Gastroesophageal sphincter (tissue), 4 donors: ENCODE measurements at regions not wholly inside any gene's neighbourhood (a gene's known extent, or its start where the extent isn't known, plus 50 kb on each side); places are given as distances from the start of the nearest gene placed in this dataset.

Experiments
- ATAC-seq: fragments of 150-250 bp; one replicate; pipeline ENCODE4 v1.9.1; 2016; ENCODE audit warnings: mild to moderate bottlenecking, moderate library complexity
- H3K27ac ChIP-seq, 4 donors: fragments of 200-600 bp; sonication (generic) in 3 of 4; 1 replicate in 3 of 4; 2 replicates in 1 of 4; pipeline ENCODE4 v1.5.1; 2016 to 2019
- H3K27me3 ChIP-seq: fragments of 200-600 bp; sonication (generic); one replicate; pipeline ENCODE4 v1.5.1; 2019
- H3K36me3 ChIP-seq, 2 donors: fragments of 200-600 bp; sonication (generic); one replicate each; pipeline ENCODE4 v1.5.1; 2019; ENCODE audit warnings: control low read depth in 1 of 2
- H3K4me1 ChIP-seq, 3 donors: fragments of 200-600 bp; sonication (generic); 1 replicate in 2 of 3; 2 replicates in 1 of 3; pipeline ENCODE4 v1.5.1; 2016 to 2019; ENCODE audit warnings: control low read depth in 2 of 3
- H3K4me3 ChIP-seq, 2 donors: fragments of 200-600 bp; sonication (generic); one replicate each; pipeline ENCODE4 v1.5.1; 2019; ENCODE audit warnings: mild to moderate bottlenecking in 1 of 2, moderate library complexity in 1 of 2
- H3K9me3 ChIP-seq, 3 donors: fragments of 200-600 bp; sonication (generic); one replicate each; pipeline ENCODE4 v1.5.1; 2017 to 2019; ENCODE audit warnings: control low read depth in 2 of 3
- CTCF ChIP-seq, 4 experiments: fragments of 200-600 bp in 2 of 4; fragments of 450-650 bp in 2 of 4; sonication (generic) in 1 of 4; IDR thresholded peaks; one replicate each; pipeline ENCODE4 v1.5.1; 2017 to 2019; ENCODE audit warnings: antibody characterized with exemption in 4 of 4, mild to moderate bottlenecking in 2 of 4, moderate library complexity in 2 of 4
- EP300 ChIP-seq: sonication (generic); formaldehyde crosslinking; IDR thresholded peaks from one replicate; pipeline ENCODE4 v1.6.1; 2017; ENCODE audit warnings: antibody characterized with exemption, mild to moderate bottlenecking
- POLR2A ChIP-seq, 2 donors: fragments of 450-650 bp; IDR thresholded peaks; one replicate each; pipeline ENCODE4 v1.6.1; 2017; ENCODE audit warnings: antibody characterized with exemption in 2 of 2, mild to moderate bottlenecking in 2 of 2, moderate library complexity in 1 of 2
- POLR2AphosphoS5 ChIP-seq: sonication (generic); formaldehyde crosslinking; IDR thresholded peaks from one replicate; pipeline ENCODE4 v1.6.1; 2017; ENCODE audit warnings: antibody characterized with exemption
- WGBS, 2 donors: methylation state at CpG; one replicate each; pipeline ENCODE4 v1.1.5; 2018; ENCODE audit warnings: low coverage in 1 of 2; 5-methylcytosine and 5-hydroxymethylcytosine counted together

GRCh38 chr17:83186751-83187421 is 107.5 kb downstream of the METRNL start:
- peaks cover 0 to 6% (median 0%) of the 10 kb centered on the region in 3 donors for H3K9me3 ChIP-seq
- WGBS, 2 donors = 100% methylated on average over 2 of the region's 3 CpGs
- H3K27me3 ChIP-seq = no peaks in the 10 kb centered on the region
- peaks cover 0 to 43% (median 18%) of the 10 kb centered on the region in 3 donors for H3K4me1 ChIP-seq
- H3K27ac ChIP-seq = no peak overlapping the region
- no peak for ATAC-seq
- TF ChIP-seq EP300 = no peak
- no peak for TF ChIP-seq CTCF (IDR thresholded peaks at IDR 0.05)
- no peak for TF ChIP-seq POLR2A (IDR thresholded peaks at IDR 0.05)
- no peak for TF ChIP-seq POLR2AphosphoS5
- no peaks in the 10 kb centered on the region for H3K36me3 ChIP-seq
- no peak overlapping the region for H3K4me3 ChIP-seq

GRCh38 chr17:83187782-83188311 is 108.4 kb downstream of the METRNL start:
- Histone ChIP-seq H3K36me3 (no peaks in the 10 kb centered on the region), H3K9me3 (peaks cover 0 to 6% (median 0%) of the 10 kb centered on the region in 3 donors), H3K27ac (no peak overlapping the region), H3K4me1 (peaks cover 0 to 51% (median 18%) of the 10 kb centered on the region in 3 donors), H3K4me3 (no peak overlapping the region), H3K27me3 (no peaks in the 10 kb centered on the region)
- TF ChIP-seq POLR2AphosphoS5 (no peak), CTCF (IDR thresholded peaks at IDR 0.05) (no peak), POLR2A (IDR thresholded peaks at IDR 0.05) (no peak)
- no peak for ATAC-seq

GRCh38 chr17:83189044-83190003 is 109.9 kb downstream of the METRNL start:
- 60 to 65% methylated on average over 12 to 22 of the region's 26 CpGs for WGBS, 2 donors
- TF ChIP-seq EP300 = no peak
- TF ChIP-seq POLR2A (IDR thresholded peaks at IDR 0.05) = no peak
- Histone ChIP-seq H3K27ac (peak overlapping the region in 3 of 4 donors; percentile 72 to 83 (median 82)), H3K36me3 (no peaks in the 10 kb centered on the region), H3K9me3 (peaks cover 0 to 6% (median 0%) of the 10 kb centered on the region in 3 donors), H3K27me3 (no peaks in the 10 kb centered on the region), H3K4me3 (no peak overlapping the region), H3K4me1 (peaks cover 0 to 52% (median 18%) of the 10 kb centered on the region in 3 donors)
- peak; percentile 82 for ATAC-seq

- WGBS, 2 donors = 68% methylated on average over 4 of the region's 12 CpGs; no CpG with 5 or more reads in 1 of the 2 donors
- no peak for ATAC-seq
- H3K36me3 ChIP-seq = no peaks in the 10 kb centered on the region
- TF ChIP-seq CTCF (IDR thresholded peaks at IDR 0.05) = no peak
- no peak for TF ChIP-seq POLR2AphosphoS5
- TF ChIP-seq POLR2A (IDR thresholded peaks at IDR 0.05) = no peak
- TF ChIP-seq EP300 = no peak
- peak overlapping the region; percentile 19 to 83 (median 77) for H3K27ac ChIP-seq
- no peaks in the 10 kb centered on the region for H3K27me3 ChIP-seq
- no peak overlapping the region for H3K4me3 ChIP-seq
- H3K4me1 ChIP-seq = peaks cover 0 to 59% (median 18%) of the 10 kb centered on the region in 3 donors
- H3K9me3 ChIP-seq = peaks cover 0 to 6% (median 0%) of the 10 kb centered on the region in 3 donors
These were observed 110.6 kb downstream of the METRNL start for GRCh38 chr17:83190004-83190385.

- Histone ChIP-seq H3K9me3 (peaks cover 0 to 6% (median 0%) of the 10 kb centered on the region in 3 donors), H3K27me3 (no peaks in the 10 kb centered on the region), H3K36me3 (no peaks in the 10 kb centered on the region), H3K4me1 (peaks cover 0 to 67% (median 24%) of the 10 kb centered on the region in 3 donors), H3K27ac (peak overlapping the region; percentile 19 to 83 (median 77)), H3K4me3 (no peak overlapping the region)
- ATAC-seq = no peak
- no peak for TF ChIP-seq CTCF (IDR thresholded peaks at IDR 0.05)
- TF ChIP-seq EP300 = no peak
- no peak for TF ChIP-seq POLR2A (IDR thresholded peaks at IDR 0.05)
- no peak for TF ChIP-seq POLR2AphosphoS5
- WGBS, 2 donors = 87 to 95% methylated on average over 6 to 10 of the region's 21 CpGs
These were observed 111.4 kb downstream of the METRNL start for GRCh38 chr17:83190601-83191387.
